HCT116 (cell line): ENCODE measurements at regions not wholly inside any gene's neighbourhood (a gene's known extent, or its start where the extent isn't known, plus 50 kb on each side); places are given as distances from the start of the nearest gene placed in this dataset.

Experiments
- ATAC-seq: fragments of 200-7000 bp; cut with Tn5 transposase; 2 replicates; pipeline ENCODE4 v1.9.1; 2020; ENCODE audit warnings: mild to moderate bottlenecking, moderate library complexity
- BruUV-seq: library from RNA; stranded (reverse); fragments of 400-500 nt; replicated peaks from 2 replicates; lab custom pipeline; 2021; lab: Mats Ljungman, UMichigan
- CTCF ChIA-PET: fragments of 300-600 bp; sonication (Branson Sonifier 250); formaldehyde crosslinking; loops from one replicate; lab custom pipeline; 2021; ENCODE audit warnings: antibody characterized with exemption; lab: Charles Lee
- POLR2A ChIA-PET: fragments of 300-600, 350-600 bp; sonication (Branson Sonifier 250); formaldehyde crosslinking; loops from one replicate; lab custom pipeline; 2021; ENCODE audit warnings: antibody characterized with exemption; lab: Charles Lee
- RAD21 ChIA-PET, 2 experiments: fragments of 300-600 bp; sonication (Branson Sonifier 250); formaldehyde crosslinking; loops; one replicate each; lab custom pipeline; 2023; ENCODE audit warnings: low total read pairs in 2 of 2; ENCODE audit not compliant: uncharacterized antibody in 2 of 2, unreplicated experiment in 2 of 2, low non-redundant PET in 1 of 2; lab: Charles Lee
- DNase-seq: peaks from one replicate; pipeline ENCODE4 v3.0.0-alpha.2; 2010; ENCODE audit warnings: low read depth, low spot score
- H2AFZ ChIP-seq: fragments of 200-600 bp; shearing (Covaris generic), sonication (generic); 2 replicates; pipeline ENCODE4 v1.6.1; 2017; ENCODE audit warnings: low read depth, mixed run types, mixed read lengths, antibody characterized with exemption, low read length; ENCODE audit not compliant: poor library complexity, severe bottlenecking
- H3K27ac ChIP-seq: 2 replicates; pipeline ENCODE4 v1.5.1; 2012; ENCODE audit warnings: low read depth, low read length
- H3K27me3 ChIP-seq: fragments of 200-600 bp; sonication (generic); 2 replicates; pipeline ENCODE4 v1.6.1; 2016; ENCODE audit warnings: mixed run types, low read length, mixed read lengths; ENCODE audit not compliant: insufficient read depth
- H3K36me3 ChIP-seq, 2 experiments: fragments of 200-500 bp in 1 of 2; fragments of 200-600 bp in 1 of 2; sonication (Bioruptor generic) in 1 of 2; sonication (generic) in 1 of 2; 2 replicates each; pipeline versions ENCODE4 v1.5.1 to v1.6.1; 2014 to 2016; ENCODE audit warnings: low read length in 2 of 2, inconsistent platforms in 1 of 2, mixed read lengths in 1 of 2, mixed run types in 1 of 2; ENCODE audit not compliant: insufficient read depth in 2 of 2, control insufficient read depth in 1 of 2
- H3K4me1 ChIP-seq, 2 experiments: fragments of 200-600 bp in 1 of 2; sonication (generic) in 1 of 2; 2 replicates each; pipeline versions ENCODE4 v1.5.1 to v1.6.1; 2012 to 2017; ENCODE audit warnings: low read length in 2 of 2, inconsistent platforms in 1 of 2, mild to moderate bottlenecking in 1 of 2, mixed read lengths in 1 of 2, mixed run types in 1 of 2, moderate library complexity in 1 of 2; ENCODE audit not compliant: insufficient read depth in 2 of 2, control insufficient read depth in 1 of 2
- H3K4me2 ChIP-seq: fragments of 200-600 bp; sonication (generic); 2 replicates; pipeline ENCODE4 v1.6.1; 2017; ENCODE audit warnings: mixed run types, low read length, mixed read lengths
- H3K4me3 ChIP-seq, 2 experiments: fragments of 200-600 bp in 1 of 2; sonication (generic) in 1 of 2; replicated peaks in 1 of 2; 2 replicates each; pipeline ENCODE4 v1.5.1; 2011 to 2016; ENCODE audit warnings: low read length in 2 of 2, control low read depth in 1 of 2, low read depth in 1 of 2, mild to moderate bottlenecking in 1 of 2, mixed read lengths in 1 of 2, mixed run types in 1 of 2
- H3K79me2 ChIP-seq: fragments of 200-600 bp; sonication (generic); 2 replicates; pipeline ENCODE4 v1.6.1; 2017; ENCODE audit warnings: mild to moderate bottlenecking, mixed run types, low read length, moderate library complexity, mixed read lengths; ENCODE audit not compliant: insufficient read depth
- H3K9ac ChIP-seq: fragments of 200-600 bp; sonication (generic); 2 replicates; pipeline ENCODE4 v1.6.1; 2016; ENCODE audit warnings: low read length, mixed read lengths
- H3K9me2 ChIP-seq: fragments of 200-600 bp; sonication (generic), shearing (Covaris generic); 2 replicates; pipeline ENCODE4 v1.6.1; 2017; ENCODE audit warnings: mixed run types, mild to moderate bottlenecking, moderate library complexity; ENCODE audit not compliant: insufficient read depth
- H3K9me3 ChIP-seq, 2 experiments: fragments of 200-500 bp in 1 of 2; fragments of 200-600 bp in 1 of 2; sonication (Bioruptor generic) in 1 of 2; sonication (generic) in 1 of 2; 2 replicates each; pipeline ENCODE4 v1.6.1; 2014 to 2017; ENCODE audit warnings: low read length in 2 of 2, mixed read lengths in 2 of 2, inconsistent platforms in 1 of 2, low read depth in 1 of 2, mild to moderate bottlenecking in 1 of 2, mixed run types in 1 of 2, moderate library complexity in 1 of 2; ENCODE audit not compliant: control insufficient read depth in 1 of 2, insufficient read depth in 1 of 2
- H4K20me1 ChIP-seq: fragments of 200-600 bp; sonication (generic), shearing (Covaris generic); 2 replicates; pipeline ENCODE4 v1.6.1; 2017; ENCODE audit warnings: mixed run types, mild to moderate bottlenecking, moderate library complexity; ENCODE audit not compliant: insufficient read depth
- CBX3 ChIP-seq: IDR thresholded peaks from 2 replicates; pipeline ENCODE4 v1.6.1; 2012; ENCODE audit warnings: low read depth
- CEBPB ChIP-seq: IDR thresholded peaks from 2 replicates; pipeline ENCODE4 v1.6.1; 2012; ENCODE audit warnings: low read depth
- EZH2 ChIP-seq: fragments of 200-600 bp; sonication (generic); IDR thresholded peaks from 2 replicates; pipeline ENCODE4 v1.6.1; 2017; ENCODE audit warnings: antibody characterized with exemption, mixed run types
- EZH2phosphoT487 ChIP-seq: fragments of 200-600 bp; IDR thresholded peaks from 2 replicates; pipeline ENCODE4 v1.6.1; 2018; ENCODE audit warnings: antibody characterized with exemption, borderline replicate concordance
- JUND ChIP-seq: IDR thresholded peaks from 2 replicates; pipeline ENCODE4 v1.6.1; 2012
- MAX ChIP-seq: IDR thresholded peaks from 2 replicates; pipeline ENCODE4 v1.6.1; 2012
- POLR2A ChIP-seq: IDR thresholded peaks from 2 replicates; pipeline ENCODE4 v1.7.0; 2011; ENCODE audit warnings: borderline replicate concordance; ENCODE audit not compliant: insufficient read depth, insufficient read length; ENCODE audit errors: extremely low read depth
- RAD21 ChIP-seq: IDR thresholded peaks from 2 replicates; pipeline ENCODE4 v1.6.1; 2012; ENCODE audit warnings: low read depth, mild to moderate bottlenecking
- SIN3A ChIP-seq: IDR thresholded peaks from 2 replicates; pipeline ENCODE4 v1.6.1; 2012; ENCODE audit warnings: low read depth
- SRF ChIP-seq: IDR thresholded peaks from 2 replicates; pipeline ENCODE4 v1.6.1; 2012; ENCODE audit warnings: low read depth
- TCF7L2 ChIP-seq: IDR thresholded peaks from 2 replicates; pipeline ENCODE4 v1.7.0; 2011; ENCODE audit warnings: borderline replicate concordance, inconsistent platforms; ENCODE audit not compliant: insufficient read depth, insufficient read length; ENCODE audit errors: extremely low read depth
- YY1 ChIP-seq: IDR thresholded peaks from 2 replicates; pipeline ENCODE4 v1.6.1; 2011; ENCODE audit warnings: low read length, low read depth, moderate library complexity, mild to moderate bottlenecking; ENCODE audit not compliant: insufficient replicate concordance; ENCODE audit errors: extremely low read depth
- ZFX ChIP-seq: fragments of 450-650 bp; IDR thresholded peaks from 2 replicates; pipeline ENCODE4 v1.6.1; 2017
- ZNF274 ChIP-seq: fragments of 200-500 bp; sonication (Bioruptor generic); IDR thresholded peaks from 2 replicates; pipeline ENCODE4 v1.6.1; 2014; ENCODE audit warnings: mild to moderate bottlenecking, low read depth, low read length, inconsistent platforms
- intact Hi-C: fragments of 100-400 bp; cut with micrococcal nuclease; formaldehyde crosslinking; loops from 2 replicates; pipeline ENCODE4 v1.10.0; 2022
- TF ChIP-seq, protein P1 (sequence below): IDR thresholded peaks from 2 replicates; pipeline ENCODE4 v1.6.1; 2011; ENCODE audit warnings: mild to moderate bottlenecking, low read length, moderate library complexity; ENCODE audit not compliant: insufficient replicate concordance; ENCODE audit errors: extremely low read depth
- TF ChIP-seq, protein P2 (sequence below): IDR thresholded peaks from 2 replicates; pipeline ENCODE4 v1.6.1; 2012; ENCODE audit warnings: low read depth
- TF ChIP-seq, protein P3 (sequence below): IDR thresholded peaks from 2 replicates; pipeline ENCODE4 v1.6.1; 2012

- H3K27ac ChIP-seq: no peak overlapping the region
- ChIA-PET POLR2A (no interaction called here), RAD21 (no interaction called here), CTCF (no interaction called here)
- H3K9me2 ChIP-seq: no peaks in the 10 kb centered on the region
- intact Hi-C loops: no loop called here
- H3K27me3 ChIP-seq: peaks cover 57% of the 10 kb centered on the region
- BruUV-seq: no TSS peak
- H3K36me3 ChIP-seq: no peaks in the 10 kb centered on the region
- H3K4me2 ChIP-seq: no peak overlapping the region
- H2AFZ ChIP-seq: no peak overlapping the region
- H3K4me3 ChIP-seq: no peak overlapping the region
- no peak overlapping the region for H3K9ac ChIP-seq
- H4K20me1 ChIP-seq: no peaks in the 10 kb centered on the region
- no peak for ATAC-seq
- H3K9me3 ChIP-seq: no peaks in the 10 kb centered on the region
- no peak for TF ChIP-seq RAD21
- TF ChIP-seq, protein P1, sequence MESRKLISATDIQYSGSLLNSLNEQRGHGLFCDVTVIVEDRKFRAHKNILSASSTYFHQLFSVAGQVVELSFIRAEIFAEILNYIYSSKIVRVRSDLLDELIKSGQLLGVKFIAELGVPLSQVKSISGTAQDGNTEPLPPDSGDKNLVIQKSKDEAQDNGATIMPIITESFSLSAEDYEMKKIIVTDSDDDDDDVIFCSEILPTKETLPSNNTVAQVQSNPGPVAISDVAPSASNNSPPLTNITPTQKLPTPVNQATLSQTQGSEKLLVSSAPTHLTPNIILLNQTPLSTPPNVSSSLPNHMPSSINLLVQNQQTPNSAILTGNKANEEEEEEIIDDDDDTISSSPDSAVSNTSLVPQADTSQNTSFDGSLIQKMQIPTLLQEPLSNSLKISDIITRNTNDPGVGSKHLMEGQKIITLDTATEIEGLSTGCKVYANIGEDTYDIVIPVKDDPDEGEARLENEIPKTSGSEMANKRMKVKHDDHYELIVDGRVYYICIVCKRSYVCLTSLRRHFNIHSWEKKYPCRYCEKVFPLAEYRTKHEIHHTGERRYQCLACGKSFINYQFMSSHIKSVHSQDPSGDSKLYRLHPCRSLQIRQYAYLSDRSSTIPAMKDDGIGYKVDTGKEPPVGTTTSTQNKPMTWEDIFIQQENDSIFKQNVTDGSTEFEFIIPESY: no peak
- no peak for TF ChIP-seq MAX
- TF ChIP-seq POLR2A: no peak
- TF ChIP-seq, protein P2, sequence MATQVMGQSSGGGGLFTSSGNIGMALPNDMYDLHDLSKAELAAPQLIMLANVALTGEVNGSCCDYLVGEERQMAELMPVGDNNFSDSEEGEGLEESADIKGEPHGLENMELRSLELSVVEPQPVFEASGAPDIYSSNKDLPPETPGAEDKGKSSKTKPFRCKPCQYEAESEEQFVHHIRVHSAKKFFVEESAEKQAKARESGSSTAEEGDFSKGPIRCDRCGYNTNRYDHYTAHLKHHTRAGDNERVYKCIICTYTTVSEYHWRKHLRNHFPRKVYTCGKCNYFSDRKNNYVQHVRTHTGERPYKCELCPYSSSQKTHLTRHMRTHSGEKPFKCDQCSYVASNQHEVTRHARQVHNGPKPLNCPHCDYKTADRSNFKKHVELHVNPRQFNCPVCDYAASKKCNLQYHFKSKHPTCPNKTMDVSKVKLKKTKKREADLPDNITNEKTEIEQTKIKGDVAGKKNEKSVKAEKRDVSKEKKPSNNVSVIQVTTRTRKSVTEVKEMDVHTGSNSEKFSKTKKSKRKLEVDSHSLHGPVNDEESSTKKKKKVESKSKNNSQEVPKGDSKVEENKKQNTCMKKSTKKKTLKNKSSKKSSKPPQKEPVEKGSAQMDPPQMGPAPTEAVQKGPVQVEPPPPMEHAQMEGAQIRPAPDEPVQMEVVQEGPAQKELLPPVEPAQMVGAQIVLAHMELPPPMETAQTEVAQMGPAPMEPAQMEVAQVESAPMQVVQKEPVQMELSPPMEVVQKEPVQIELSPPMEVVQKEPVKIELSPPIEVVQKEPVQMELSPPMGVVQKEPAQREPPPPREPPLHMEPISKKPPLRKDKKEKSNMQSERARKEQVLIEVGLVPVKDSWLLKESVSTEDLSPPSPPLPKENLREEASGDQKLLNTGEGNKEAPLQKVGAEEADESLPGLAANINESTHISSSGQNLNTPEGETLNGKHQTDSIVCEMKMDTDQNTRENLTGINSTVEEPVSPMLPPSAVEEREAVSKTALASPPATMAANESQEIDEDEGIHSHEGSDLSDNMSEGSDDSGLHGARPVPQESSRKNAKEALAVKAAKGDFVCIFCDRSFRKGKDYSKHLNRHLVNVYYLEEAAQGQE: no peak
- TF ChIP-seq YY1: no peak
- TF ChIP-seq ZNF274: no peak
- TF ChIP-seq EZH2phosphoT487: no peak
- no peak for TF ChIP-seq SIN3A
- no peak for TF ChIP-seq ZFX
- no peak for TF ChIP-seq CBX3
- no peak for TF ChIP-seq EZH2
- TF ChIP-seq CEBPB: no peak
- no peak for TF ChIP-seq SRF
- TF ChIP-seq TCF7L2: no peak
- TF ChIP-seq, protein P3, sequence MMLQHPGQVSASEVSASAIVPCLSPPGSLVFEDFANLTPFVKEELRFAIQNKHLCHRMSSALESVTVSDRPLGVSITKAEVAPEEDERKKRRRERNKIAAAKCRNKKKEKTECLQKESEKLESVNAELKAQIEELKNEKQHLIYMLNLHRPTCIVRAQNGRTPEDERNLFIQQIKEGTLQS: no peak
- no peak for TF ChIP-seq JUND
- H3K4me1 ChIP-seq: no peaks in the 10 kb centered on the region
- no peak for DNase-seq
- no peaks in the 10 kb centered on the region for H3K79me2 ChIP-seq
These were observed 441.5 kb upstream of the TNP1 start for GRCh38 chr2:217301142-217301925.
